COLO668 (cell line): ENCODE measurements at regions not wholly inside any gene's neighbourhood (a gene's known extent, or its start where the extent isn't known, plus 50 kb on each side); places are given as distances from the start of the nearest gene placed in this dataset.
A peak's percentile ranks its signal among the peaks of the same experiment; 100 is the strongest.
"Not testable (repeated sequence)": the region's sequence is repeated elsewhere in the genome, so short reads cannot be mapped to it uniquely, and the experiment has no call there.

Source experiments
- DNase-seq: peaks from one replicate; lab custom pipeline; 2025; ENCODE audit not compliant: unreplicated experiment; lab: John Stamatoyannopoulos, UW

- DNase-seq = no peak
These were observed 609.3 kb downstream of the COL12A1 start for GRCh38 chr6:74596588-74596987.

- DNase-seq = not testable (repeated sequence)
These were observed 611.5 kb downstream of the COL12A1 start for GRCh38 chr6:74594350-74594749.

GRCh38 chr6:74588094-74588832 lies 617.6 kb downstream of the COL12A1 start:
- no peak for DNase-seq

- no peak for DNase-seq
These were observed 618.5 kb downstream of the COL12A1 start for GRCh38 chr6:74587386-74587785.

- DNase-seq = no peak
These were observed 620.1 kb downstream of the COL12A1 start for GRCh38 chr6:74585753-74586152.

GRCh38 chr6:74581681-74582080 lies 624.2 kb downstream of the COL12A1 start:
- DNase-seq = no peak

GRCh38 chr6:74579794-74580193 lies 626.1 kb downstream of the COL12A1 start:
- DNase-seq = no peak

- DNase-seq = no peak
These were observed 626.8 kb downstream of the COL12A1 start for GRCh38 chr6:74579047-74579446.

- no peak for DNase-seq
These were observed 627.5 kb downstream of the COL12A1 start for GRCh38 chr6:74578339-74578738.

- DNase-seq = no peak
These were observed 628.2 kb downstream of the COL12A1 start for GRCh38 chr6:74577619-74578018.

- DNase-seq = peak; percentile 0
These were observed 631.1 kb downstream of the COL12A1 start for GRCh38 chr6:74574794-74575193.

- no peak for DNase-seq
These were observed 632.2 kb downstream of the COL12A1 start for GRCh38 chr6:74573613-74574012.

GRCh38 chr6:74570044-74570443 lies 635.8 kb downstream of the COL12A1 start:
- no peak for DNase-seq

- no peak for DNase-seq
These were observed 637.0 kb downstream of the COL12A1 start for GRCh38 chr6:74568861-74569260.

GRCh38 chr6:74567923-74568290 lies 637.9 kb downstream of the COL12A1 start:
- DNase-seq = not testable (repeated sequence)

GRCh38 chr6:74567281-74567922 lies 638.5 kb downstream of the COL12A1 start:
- no peak for DNase-seq

- DNase-seq = no peak
These were observed 648.6 kb downstream of the COL12A1 start for GRCh38 chr6:74557236-74557635.

GRCh38 chr6:74554041-74554440 lies 651.8 kb downstream of the COL12A1 start:
- DNase-seq = no peak

- no peak for DNase-seq
These were observed 654.0 kb downstream of the COL12A1 start for GRCh38 chr6:74551896-74552295.

GRCh38 chr6:74550821-74551220 lies 655.0 kb downstream of the COL12A1 start:
- DNase-seq = no peak

- DNase-seq = no peak
These were observed 656.1 kb downstream of the COL12A1 start for GRCh38 chr6:74549746-74550145.

- peak; percentile 15 for DNase-seq
These were observed 671.2 kb downstream of the COL12A1 start for GRCh38 chr6:74534465-74535211.
